ENCODE measurements at regions not wholly inside any gene's neighbourhood (a gene's known extent, or its start where the extent isn't known, plus 50 kb on each side); places are given as distances from the start of the nearest gene placed in this dataset.

GRCh38 chr5:18314192-18314778 lies 680.0 kb downstream of the TAF11L14 start:
- no peak for DNase-seq (ENCODE audit: low read depth in 2 of 2, low spot score in 1 of 2)

- no peak for DNase-seq (ENCODE audit: low read depth in 2 of 2, low spot score in 1 of 2)
Observed at GRCh38 chr5:18321262-18321942, 687.1 kb downstream of the TAF11L14 start.

- DNase-seq (ENCODE audit: low read depth in 2 of 2, low spot score in 1 of 2) = no peak
Observed at GRCh38 chr5:18323891-18324290, 689.6 kb downstream of the TAF11L14 start.

GRCh38 chr5:18325431-18325830 lies 691.2 kb downstream of the TAF11L14 start:
- no peak for DNase-seq (ENCODE audit: low read depth in 2 of 2, low spot score in 1 of 2)

GRCh38 chr5:18329328-18329727 lies 695.1 kb downstream of the TAF11L14 start:
- no peak for DNase-seq (ENCODE audit: low read depth in 2 of 2, low spot score in 1 of 2)

GRCh38 chr5:18333841-18334240 lies 699.6 kb downstream of the TAF11L14 start:
- DNase-seq (ENCODE audit: low read depth in 2 of 2, low spot score in 1 of 2) = no peak

- no peak for DNase-seq (ENCODE audit: low read depth in 2 of 2, low spot score in 1 of 2)
Observed at GRCh38 chr5:18334949-18335348, 700.7 kb downstream of the TAF11L14 start.

- DNase-seq (ENCODE audit: low read depth in 2 of 2, low spot score in 1 of 2) = no peak
Observed at GRCh38 chr5:18354828-18355227, 720.6 kb downstream of the TAF11L14 start.

- no peak for DNase-seq (ENCODE audit: low read depth in 2 of 2, low spot score in 1 of 2)
Observed at GRCh38 chr5:18357486-18357885, 723.2 kb downstream of the TAF11L14 start.

GRCh38 chr5:18366234-18366633 lies 732.0 kb downstream of the TAF11L14 start:
- no peak for DNase-seq (ENCODE audit: low read depth in 2 of 2, low spot score in 1 of 2)

- no peak for DNase-seq (ENCODE audit: low read depth in 2 of 2, low spot score in 1 of 2)
Observed at GRCh38 chr5:18370531-18370930, 736.3 kb downstream of the TAF11L14 start.

- no peak for DNase-seq (ENCODE audit: low read depth in 2 of 2, low spot score in 1 of 2)
Observed at GRCh38 chr5:18375641-18376040, 741.4 kb downstream of the TAF11L14 start.

GRCh38 chr5:18378066-18378465 lies 743.8 kb downstream of the TAF11L14 start:
- no peak for DNase-seq (ENCODE audit: low read depth in 2 of 2, low spot score in 1 of 2)

GRCh38 chr5:18379189-18379588 lies 744.9 kb downstream of the TAF11L14 start:
- no peak for DNase-seq (ENCODE audit: low read depth in 2 of 2, low spot score in 1 of 2)

GRCh38 chr5:18380729-18381362 lies 746.6 kb downstream of the TAF11L14 start:
- DNase-seq (ENCODE audit: low read depth in 2 of 2, low spot score in 1 of 2) = no peak

GRCh38 chr5:18393565-18394442 lies 759.5 kb downstream of the TAF11L14 start:
- DNase-seq (ENCODE audit: low read depth in 2 of 2, low spot score in 1 of 2) = peak in 1 of 2 donors; percentile 1

- DNase-seq (ENCODE audit: low read depth in 2 of 2, low spot score in 1 of 2) = no peak
Observed at GRCh38 chr5:18394443-18394804, 760.2 kb downstream of the TAF11L14 start.

GRCh38 chr5:18395126-18396110 lies 761.2 kb downstream of the TAF11L14 start:
- DNase-seq (ENCODE audit: low read depth in 2 of 2, low spot score in 1 of 2) = no peak

GRCh38 chr5:18397371-18397770 lies 763.1 kb downstream of the TAF11L14 start:
- DNase-seq (ENCODE audit: low read depth in 2 of 2, low spot score in 1 of 2) = no peak

- DNase-seq (ENCODE audit: low read depth in 2 of 2, low spot score in 1 of 2) = no peak
Observed at GRCh38 chr5:18397891-18398290, 763.6 kb downstream of the TAF11L14 start.
